ENCODE measurements at regions not wholly inside any gene's neighbourhood (a gene's known extent, or its start where the extent isn't known, plus 50 kb on each side); places are given as distances from the start of the nearest gene placed in this dataset.
A peak's percentile ranks its signal among the peaks of the same experiment; 100 is the strongest.

GRCh38 chr3:194745422-194746184 is 59.9 kb downstream of the FAM43A start:
- DNase-seq: peak in 1 of 3 donors; percentile 42
- Histone ChIP-seq H3K9me3 (no peaks in the 10 kb centered on the region), H3K36me3 (ENCODE audit: low read depth) (no peaks in the 10 kb centered on the region), H3K4me3 (no peak overlapping the region), H3K4me1 (ENCODE audit: low read depth) (no peaks in the 10 kb centered on the region)
- no peak for TF ChIP-seq CTCF (IDR thresholded peaks at IDR 0.05)
- ATAC-seq: peak; percentile 95
- intact Hi-C loops (cut with DNase I, micrococcal nuclease): no loop called here

GRCh38 chr3:194748225-194748624 is 62.5 kb downstream of the FAM43A start:
- H3K9me3 ChIP-seq: no peaks in the 10 kb centered on the region

GRCh38 chr3:194749631-194750490 is 64.2 kb downstream of the FAM43A start:
- ATAC-seq: no peak
- intact Hi-C loops (cut with DNase I, micrococcal nuclease): no loop called here

More at GRCh38 chr3:194748225-194748624, 62.5 kb downstream of the FAM43A start:
- ATAC-seq (no peak), DNase-seq (no peak)
- no peak for TF ChIP-seq CTCF (IDR thresholded peaks at IDR 0.05)
- no peaks in the 10 kb centered on the region for H3K36me3 ChIP-seq (ENCODE audit: low read depth)
- no peak overlapping the region for H3K4me3 ChIP-seq
- H3K4me1 ChIP-seq (ENCODE audit: low read depth): no peaks in the 10 kb centered on the region
- intact Hi-C loops (cut with DNase I, micrococcal nuclease): no loop called here

GRCh38 chr3:194750491-194750828 is 64.8 kb downstream of the FAM43A start:
- TF ChIP-seq CTCF (IDR thresholded peaks at IDR 0.05): no peak
- H3K36me3 ChIP-seq (ENCODE audit: low read depth): no peaks in the 10 kb centered on the region
- H3K4me1 ChIP-seq (ENCODE audit: low read depth): no peaks in the 10 kb centered on the region
- DNase-seq: no peak
- H3K9me3 ChIP-seq: no peaks in the 10 kb centered on the region
- intact Hi-C loops (cut with DNase I, micrococcal nuclease): no loop called here
- no peak for ATAC-seq
- H3K4me3 ChIP-seq: no peak overlapping the region

More at GRCh38 chr3:194749631-194750490, 64.2 kb downstream of the FAM43A start:
- no peak for TF ChIP-seq CTCF (IDR thresholded peaks at IDR 0.05)
- Histone ChIP-seq H3K36me3 (ENCODE audit: low read depth) (no peaks in the 10 kb centered on the region), H3K4me3 (no peak overlapping the region), H3K9me3 (no peaks in the 10 kb centered on the region), H3K4me1 (ENCODE audit: low read depth) (no peaks in the 10 kb centered on the region)
- DNase-seq: no peak

- ATAC-seq (no peak), DNase-seq (no peak)
- Histone ChIP-seq H3K4me3 (no peak overlapping the region), H3K9me3 (no peaks in the 10 kb centered on the region), H3K36me3 (ENCODE audit: low read depth) (no peaks in the 10 kb centered on the region), H3K4me1 (ENCODE audit: low read depth) (no peaks in the 10 kb centered on the region)
- TF ChIP-seq CTCF (IDR thresholded peaks at IDR 0.05): no peak
- intact Hi-C loops (cut with DNase I, micrococcal nuclease): no loop called here
Measured at GRCh38 chr3:194755671-194756459, 70.2 kb downstream of the FAM43A start.
